SK-N-SH (cell line): ENCODE measurements at regions not wholly inside any gene's neighbourhood (a gene's known extent, or its start where the extent isn't known, plus 50 kb on each side); places are given as distances from the start of the nearest gene placed in this dataset.

Experiments
- CTCF ChIA-PET: fragments of 300-600, 350-600 bp; formaldehyde crosslinking; extraction: SDS; loops from one replicate; lab custom pipeline; 2021; lab: Yijun Ruan, JAX
- POLR2A ChIA-PET: fragments of 350-600 bp; sonication (Branson Sonifier 250); formaldehyde crosslinking; extraction: SDS; loops from one replicate; lab custom pipeline; 2020; ENCODE audit warnings: antibody characterized with exemption, inconsistent platforms; lab: Yijun Ruan, JAX
- DNase-seq: peaks from one replicate; pipeline ENCODE4 v3.0.0; 2012
- H2AFZ ChIP-seq: fragments of 200-600 bp; sonication (generic); 2 replicates; pipeline ENCODE4 v1.8.1; 2016; ENCODE audit warnings: antibody characterized with exemption, mild to moderate bottlenecking, low read depth
- H3F3A ChIP-seq: fragments of 200-600 bp; sonication (generic); replicated peaks from 2 replicates; pipeline ENCODE3; 2016; ENCODE audit warnings: antibody characterized with exemption, mild to moderate bottlenecking; ENCODE audit not compliant: insufficient read depth
- H3K27ac ChIP-seq, 2 experiments: fragments of 200-500 bp in 1 of 2; fragments of 200-600 bp in 1 of 2; sonication (Bioruptor generic) in 1 of 2; sonication (generic), shearing (Covaris generic) in 1 of 2; 2 replicates each; pipeline versions ENCODE4 v1.5.1 to v1.6.1; 2014 to 2016; ENCODE audit warnings: low read depth in 2 of 2, inconsistent platforms in 1 of 2, low read length in 1 of 2, mild to moderate bottlenecking in 1 of 2, mixed read lengths in 1 of 2
- H3K27me3 ChIP-seq: fragments of 200-600 bp; sonication (generic), shearing (Covaris generic); 2 replicates; pipeline ENCODE4 v1.6.1; 2016; ENCODE audit warnings: mixed run types; ENCODE audit not compliant: insufficient read depth
- H3K36me3 ChIP-seq, 2 experiments: fragments of 200-500 bp in 1 of 2; fragments of 200-600 bp in 1 of 2; sonication (Bioruptor generic) in 1 of 2; sonication (generic) in 1 of 2; replicated peaks in 1 of 2; 2 replicates each; pipeline versions ENCODE3 to v1.5.1; 2014 to 2016; ENCODE audit warnings: low read length in 1 of 2, mild to moderate bottlenecking in 1 of 2; ENCODE audit not compliant: insufficient read depth in 2 of 2, control insufficient read depth in 1 of 2
- H3K4me1 ChIP-seq, 2 experiments: fragments of 200-500 bp in 1 of 2; fragments of 200-600 bp in 1 of 2; sonication (Bioruptor generic) in 1 of 2; sonication (generic), shearing (Covaris generic) in 1 of 2; 2 replicates each; pipeline versions ENCODE4 v1.5.1 to v1.6.1; 2014 to 2016; ENCODE audit warnings: low read depth in 1 of 2, low read length in 1 of 2, mixed run types in 1 of 2; ENCODE audit not compliant: insufficient read depth in 2 of 2, control insufficient read depth in 1 of 2
- H3K4me2 ChIP-seq: fragments of 200-600 bp; sonication (generic), shearing (Covaris generic); 2 replicates; pipeline ENCODE4 v1.6.1; 2017; ENCODE audit warnings: mixed run types
- H3K4me3 ChIP-seq, 2 experiments: fragments of 200-500 bp in 1 of 2; fragments of 200-600 bp in 1 of 2; sonication (Bioruptor generic) in 1 of 2; sonication (generic), shearing (Covaris generic) in 1 of 2; 2 replicates each; pipeline versions ENCODE4 v1.5.1 to v1.8.1; 2014 to 2016; ENCODE audit warnings: low read depth in 2 of 2, inconsistent platforms in 1 of 2, low read length in 1 of 2, mild to moderate bottlenecking in 1 of 2, mixed read lengths in 1 of 2, moderate library complexity in 1 of 2
- H3K79me2 ChIP-seq: fragments of 200-600 bp; sonication (generic); 2 replicates; pipeline ENCODE4 v1.8.1; 2017; ENCODE audit warnings: mild to moderate bottlenecking; ENCODE audit not compliant: insufficient read depth
- H3K9ac ChIP-seq: fragments of 200-600 bp; sonication (generic); 2 replicates; pipeline ENCODE4 v1.6.1; 2017; ENCODE audit warnings: mixed run types
- H3K9me2 ChIP-seq: fragments of 200-600 bp; sonication (generic); 2 replicates; pipeline ENCODE4 v1.6.1; 2017; ENCODE audit warnings: mixed run types
- H3K9me3 ChIP-seq: fragments of 200-600 bp; sonication (generic); 2 replicates; pipeline ENCODE4 v1.6.1; 2017; ENCODE audit warnings: mixed run types, mild to moderate bottlenecking, moderate library complexity
- H4K20me1 ChIP-seq: fragments of 200-600 bp; sonication (generic); 2 replicates; pipeline ENCODE4 v1.6.1; 2017; ENCODE audit warnings: mild to moderate bottlenecking, mixed run types; ENCODE audit not compliant: insufficient read depth
- EP300 ChIP-seq, 2 experiments: IDR thresholded peaks; 2 replicates each; pipeline versions ENCODE4 v1.4.0 to v1.6.1; 2012; ENCODE audit warnings: borderline replicate concordance in 1 of 2, low read depth in 1 of 2, low read length in 1 of 2
- EZH2phosphoT487 ChIP-seq: fragments of 200-600 bp; sonication (generic); IDR thresholded peaks from 2 replicates; pipeline ENCODE4 v1.6.1; 2017; ENCODE audit warnings: low read depth, mixed run types, mild to moderate bottlenecking, antibody characterized with exemption, moderate library complexity, borderline replicate concordance
- FOSL2 ChIP-seq: IDR thresholded peaks from 2 replicates; pipeline ENCODE4 v1.4.0; 2012; ENCODE audit warnings: low read depth, mild to moderate bottlenecking, moderate library complexity, borderline replicate concordance
- FOXJ3 ChIP-seq: sonication (generic); formaldehyde crosslinking; IDR thresholded peaks from 2 replicates; pipeline ENCODE4 v1.5.1; 2020; ENCODE audit warnings: mild to moderate bottlenecking, missing genetic modification reagents
- GABPA ChIP-seq: IDR thresholded peaks from 2 replicates; pipeline ENCODE4 v1.4.0; 2012; ENCODE audit warnings: low read depth, mild to moderate bottlenecking
- GATA2 ChIP-seq: sonication (generic); formaldehyde crosslinking; IDR thresholded peaks from 2 replicates; pipeline ENCODE4 v1.5.0; 2020; ENCODE audit warnings: mild to moderate bottlenecking, missing genetic modification reagents
- JUND ChIP-seq: IDR thresholded peaks from 2 replicates; pipeline ENCODE4 v1.4.0; 2012
- MEF2A ChIP-seq: IDR thresholded peaks from 2 replicates; pipeline ENCODE4 v1.4.0; 2012; ENCODE audit warnings: low read depth, borderline replicate concordance
- MXI1 ChIP-seq: IDR thresholded peaks from 2 replicates; pipeline ENCODE4 v1.6.1; 2012; ENCODE audit warnings: mild to moderate bottlenecking, low read depth, low read length, improper control_type of control experiment
- NRF1 ChIP-seq: IDR thresholded peaks from 2 replicates; pipeline ENCODE4 v1.6.1; 2012; ENCODE audit warnings: low read depth, mild to moderate bottlenecking, low read length
- POLR2AphosphoS5 ChIP-seq: IDR thresholded peaks from 2 replicates; pipeline ENCODE4 v1.6.1; 2012; ENCODE audit warnings: low read depth, low read length
- RCOR1 ChIP-seq: fragments of 150-350 bp; IDR thresholded peaks from 2 replicates; pipeline ENCODE4 v1.6.1; 2017; ENCODE audit warnings: antibody characterized with exemption, low read length
- RXRA ChIP-seq: IDR thresholded peaks from 2 replicates; pipeline ENCODE4 v1.4.0; 2012; ENCODE audit warnings: low read depth, mild to moderate bottlenecking, borderline replicate concordance
- SIN3A ChIP-seq: IDR thresholded peaks from 2 replicates; pipeline ENCODE4 v1.6.1; 2012; ENCODE audit warnings: low read depth, mild to moderate bottlenecking, low read length, moderate library complexity, borderline replicate concordance
- TCF12 ChIP-seq: IDR thresholded peaks from 2 replicates; pipeline ENCODE4 v1.4.0; 2012
- WGBS: methylation state at CpG from one replicate; pipeline ENCODE4 v1.1.6; 2017; ENCODE audit warnings: low lambda C conversion rate; 5-methylcytosine and 5-hydroxymethylcytosine counted together
- TF ChIP-seq, protein P1 (sequence below): IDR thresholded peaks from 2 replicates; pipeline ENCODE4 v1.4.0; 2012; ENCODE audit warnings: low read depth, borderline replicate concordance
- TF ChIP-seq, protein P2 (sequence below): fragments of 150-350 bp; IDR thresholded peaks from 2 replicates; pipeline ENCODE4 v1.6.1; 2016; ENCODE audit warnings: mild to moderate bottlenecking, low read depth, low read length
- TF ChIP-seq, protein P3 (sequence below): IDR thresholded peaks from 2 replicates; pipeline ENCODE4 v1.4.0; 2012; ENCODE audit warnings: low read depth
- TF ChIP-seq, protein P4 (sequence below): IDR thresholded peaks from 2 replicates; pipeline ENCODE4 v1.4.0; 2012; ENCODE audit warnings: low read depth, borderline replicate concordance

DNA sequence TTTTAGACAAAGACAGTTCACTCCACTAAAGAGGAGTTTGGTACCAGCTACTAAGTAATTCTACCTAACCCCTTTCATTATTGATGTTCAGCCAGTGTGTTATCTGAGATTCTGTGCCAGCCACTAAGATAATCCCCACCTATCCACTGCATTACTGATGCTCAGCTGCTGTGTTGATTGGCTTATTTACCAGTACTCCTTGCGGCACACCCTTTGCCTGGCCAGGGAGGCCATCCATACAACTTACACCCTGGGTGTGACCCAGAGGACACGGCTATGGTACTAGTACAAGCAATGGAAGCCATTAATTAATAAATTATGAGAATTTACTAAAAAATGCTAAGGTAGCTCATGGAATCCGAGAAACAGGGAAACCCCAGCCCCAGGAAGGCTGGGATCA, 290.7 kb upstream of the CTNNB1 start:
- no peaks in the 10 kb centered on the region for H3F3A ChIP-seq
- WGBS, result 54% methylated on average over 3 of the region's 3 CpGs
- no peak overlapping the region for H3K9ac ChIP-seq
- ChIA-PET POLR2A (no interaction called here), CTCF (interaction anchor here (1.1 kb wide), 1 partner anchor 9 kb away, joined by 3 read pairs; no protein-coding TSS in a partner anchor)
- H3K27me3 ChIP-seq, result no peaks in the 10 kb centered on the region
- TF ChIP-seq NRF1 (no peak), GATA2 (CRISPR knock-in tag) (no peak), RXRA (no peak), EP300 (IDR thresholded peaks at IDR 0.05; ENCODE audit: borderline replicate concordance in 1 of 2, low read depth in 1 of 2, low read length in 1 of 2) (no peak), MXI1 (no peak), SIN3A (no peak), JUND (no peak)
- TF ChIP-seq, protein P1, sequence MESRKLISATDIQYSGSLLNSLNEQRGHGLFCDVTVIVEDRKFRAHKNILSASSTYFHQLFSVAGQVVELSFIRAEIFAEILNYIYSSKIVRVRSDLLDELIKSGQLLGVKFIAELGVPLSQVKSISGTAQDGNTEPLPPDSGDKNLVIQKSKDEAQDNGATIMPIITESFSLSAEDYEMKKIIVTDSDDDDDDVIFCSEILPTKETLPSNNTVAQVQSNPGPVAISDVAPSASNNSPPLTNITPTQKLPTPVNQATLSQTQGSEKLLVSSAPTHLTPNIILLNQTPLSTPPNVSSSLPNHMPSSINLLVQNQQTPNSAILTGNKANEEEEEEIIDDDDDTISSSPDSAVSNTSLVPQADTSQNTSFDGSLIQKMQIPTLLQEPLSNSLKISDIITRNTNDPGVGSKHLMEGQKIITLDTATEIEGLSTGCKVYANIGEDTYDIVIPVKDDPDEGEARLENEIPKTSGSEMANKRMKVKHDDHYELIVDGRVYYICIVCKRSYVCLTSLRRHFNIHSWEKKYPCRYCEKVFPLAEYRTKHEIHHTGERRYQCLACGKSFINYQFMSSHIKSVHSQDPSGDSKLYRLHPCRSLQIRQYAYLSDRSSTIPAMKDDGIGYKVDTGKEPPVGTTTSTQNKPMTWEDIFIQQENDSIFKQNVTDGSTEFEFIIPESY, result no peak
- TF ChIP-seq, protein P2, sequence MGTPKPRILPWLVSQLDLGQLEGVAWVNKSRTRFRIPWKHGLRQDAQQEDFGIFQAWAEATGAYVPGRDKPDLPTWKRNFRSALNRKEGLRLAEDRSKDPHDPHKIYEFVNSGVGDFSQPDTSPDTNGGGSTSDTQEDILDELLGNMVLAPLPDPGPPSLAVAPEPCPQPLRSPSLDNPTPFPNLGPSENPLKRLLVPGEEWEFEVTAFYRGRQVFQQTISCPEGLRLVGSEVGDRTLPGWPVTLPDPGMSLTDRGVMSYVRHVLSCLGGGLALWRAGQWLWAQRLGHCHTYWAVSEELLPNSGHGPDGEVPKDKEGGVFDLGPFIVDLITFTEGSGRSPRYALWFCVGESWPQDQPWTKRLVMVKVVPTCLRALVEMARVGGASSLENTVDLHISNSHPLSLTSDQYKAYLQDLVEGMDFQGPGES, result no peak
- H3K36me3 ChIP-seq, result no peaks in the 10 kb centered on the region
- no peak overlapping the region for H3K4me2 ChIP-seq
- H2AFZ ChIP-seq, result no peak overlapping the region
- no peaks in the 10 kb centered on the region for H3K79me2 ChIP-seq
- H3K9me2 ChIP-seq, result no peaks in the 10 kb centered on the region
- DNase-seq, result no peak
- no peak overlapping the region for H3K4me3 ChIP-seq
- no peak overlapping the region for H3K27ac ChIP-seq
- no peaks in the 10 kb centered on the region for H4K20me1 ChIP-seq
- H3K9me3 ChIP-seq, result no peaks in the 10 kb centered on the region
- H3K4me1 ChIP-seq, result no peaks in the 10 kb centered on the region

DNA sequence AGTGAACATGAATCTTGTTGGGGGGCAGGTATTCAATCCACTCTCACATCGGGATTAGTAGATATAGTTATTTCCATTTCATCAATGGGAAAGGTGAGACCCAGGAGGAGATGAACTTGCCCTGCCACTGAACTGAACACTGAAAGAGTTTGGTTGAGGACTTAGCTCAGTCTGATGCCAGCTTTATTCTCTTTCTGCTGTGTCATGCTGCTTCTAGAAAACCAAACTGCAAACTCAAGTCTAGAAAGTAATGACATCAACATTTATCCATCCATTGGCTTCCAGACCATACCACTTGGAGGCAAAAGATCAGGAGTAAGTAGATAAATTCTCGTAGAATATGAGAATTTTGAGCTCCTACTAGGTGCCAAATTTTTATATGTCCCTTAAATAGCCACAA, 288.0 kb upstream of the CTNNB1 start:
- Histone ChIP-seq H3K4me3 (no peak overlapping the region), H4K20me1 (no peaks in the 10 kb centered on the region), H3K9me2 (no peaks in the 10 kb centered on the region), H3K79me2 (no peaks in the 10 kb centered on the region), H3K4me1 (no peaks in the 10 kb centered on the region), H3K36me3 (no peaks in the 10 kb centered on the region), H2AFZ (no peak overlapping the region), H3K27me3 (no peaks in the 10 kb centered on the region), H3F3A (no peaks in the 10 kb centered on the region), H3K9ac (no peak overlapping the region), H3K4me2 (no peak overlapping the region), H3K27ac (no peak overlapping the region), H3K9me3 (no peaks in the 10 kb centered on the region)
- CTCF ChIA-PET, result no interaction called here
- TF ChIP-seq RCOR1 (no peak), FOSL2 (no peak), FOXJ3 (CRISPR knock-in tag) (no peak), GATA2 (CRISPR knock-in tag) (no peak), JUND (no peak), POLR2AphosphoS5 (no peak), EZH2phosphoT487 (no peak), TCF12 (no peak), MEF2A (no peak), GABPA (no peak)
- TF ChIP-seq, protein P3, sequence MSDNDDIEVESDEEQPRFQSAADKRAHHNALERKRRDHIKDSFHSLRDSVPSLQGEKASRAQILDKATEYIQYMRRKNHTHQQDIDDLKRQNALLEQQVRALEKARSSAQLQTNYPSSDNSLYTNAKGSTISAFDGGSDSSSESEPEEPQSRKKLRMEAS, result no peak
- TF ChIP-seq, protein P4, sequence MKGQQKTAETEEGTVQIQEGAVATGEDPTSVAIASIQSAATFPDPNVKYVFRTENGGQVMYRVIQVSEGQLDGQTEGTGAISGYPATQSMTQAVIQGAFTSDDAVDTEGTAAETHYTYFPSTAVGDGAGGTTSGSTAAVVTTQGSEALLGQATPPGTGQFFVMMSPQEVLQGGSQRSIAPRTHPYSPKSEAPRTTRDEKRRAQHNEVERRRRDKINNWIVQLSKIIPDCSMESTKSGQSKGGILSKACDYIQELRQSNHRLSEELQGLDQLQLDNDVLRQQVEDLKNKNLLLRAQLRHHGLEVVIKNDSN, result no peak
- TF ChIP-seq, protein P2, result no peak
- TF ChIP-seq, protein P1, result no peak
- WGBS, result 38% methylated on average over 2 of the region's 2 CpGs
- DNase-seq, result no peak
- POLR2A ChIA-PET, result no interaction called here
